Heart right ventricle (tissue), 16 donors: ENCODE measurements at regions not wholly inside any gene's neighbourhood (a gene's known extent, or its start where the extent isn't known, plus 50 kb on each side); places are given as distances from the start of the nearest gene placed in this dataset.
"Not testable (repeated sequence)": the region's sequence is repeated elsewhere in the genome, so short reads cannot be mapped to it uniquely, and the experiment has no call there.

Experiments used
- ATAC-seq, 8 donors: fragments of 200-7000 bp; cut with Tn5 transposase; one replicate each; pipeline ENCODE4 v1.9.1; 2020; ENCODE audit warnings: mild to moderate bottlenecking in 8 of 8, moderate library complexity in 8 of 8, moderate number of reproducible peaks in 1 of 8
- DNase-seq, 2 donors: peaks; one replicate each; pipeline ENCODE4 v3.0.0-alpha.2; 2020
- H3K27ac ChIP-seq, 10 donors: fragments of 200-600 bp; sonication (generic) in 2 of 10; one replicate each; pipeline versions ENCODE4 v1.5.0 to v1.8.0; 2020 to 2022; ENCODE audit warnings: mild to moderate bottlenecking in 3 of 10
- H3K27me3 ChIP-seq, 7 donors: fragments of 200-600 bp; one replicate each; pipeline ENCODE4 v1.8.0; 2021 to 2022; ENCODE audit warnings: mild to moderate bottlenecking in 2 of 7
- H3K36me3 ChIP-seq, 9 donors: fragments of 200-600 bp; sonication (generic) in 1 of 9; one replicate each; pipeline versions ENCODE4 v1.5.0 to v1.8.0; 2020 to 2022; ENCODE audit warnings: mild to moderate bottlenecking in 2 of 9
- H3K4me1 ChIP-seq, 9 donors: fragments of 200-600 bp; sonication (generic) in 1 of 9; one replicate each; pipeline versions ENCODE4 v1.5.0 to v1.8.0; 2020 to 2022; ENCODE audit warnings: mild to moderate bottlenecking in 4 of 9
- H3K4me3 ChIP-seq, 10 donors: fragments of 200-600 bp; sonication (generic) in 2 of 10; one replicate each; pipeline versions ENCODE4 v1.5.0 to v1.8.0; 2020 to 2022; ENCODE audit warnings: mild to moderate bottlenecking in 7 of 10, moderate library complexity in 2 of 10
- H3K9me3 ChIP-seq, 11 donors: fragments of 200-600 bp in 10 of 11; sonication (generic) in 2 of 11; one replicate each; pipeline versions ENCODE4 v1.5.0 to v1.8.0; 2013 to 2022; ENCODE audit warnings: mild to moderate bottlenecking in 2 of 11, control low read depth in 1 of 11, moderate library complexity in 1 of 11
- CTCF ChIP-seq, 9 donors: fragments of 200-600 bp; sonication (generic) in 2 of 9; IDR thresholded peaks; one replicate each; pipeline versions ENCODE4 v1.5.0 to v1.8.0; 2021 to 2022; ENCODE audit warnings: antibody characterized with exemption in 9 of 9, mild to moderate bottlenecking in 5 of 9, moderate library complexity in 1 of 9
- WGBS, 2 donors: extraction: QIAGEN DNeasy Blood & Tissue Kit; methylation state at CpG; one replicate each; pipeline ENCODE4 v1.1.7; 2013; ENCODE audit warnings: inconsistent platforms in 1 of 2; 5-methylcytosine and 5-hydroxymethylcytosine counted together
- intact Hi-C, 10 donors: fragments of 100-400 bp; cut with DNase I; formaldehyde crosslinking; loops; one replicate each; pipeline versions ENCODE4 v1.11.1 to v1.14.2; 2022
- donor health status: Arrhythmogenic right ventricular cardiomyopathy.
- donor health status: ischemic (EF 13 %, LVEDD 7.1; RV severe dilation, severe dysfunction).
- donor health status: healthy with polysubstance abuse.
- donor health status: DM: no; HTN: yes; CAD: no.
- donor health status: DM: no; HTN: no; CAD: no.
- donor health status: ischemic (EF 25% LVEDD 6.9; RV normal size, moderate dysfunction).
- donor health status: ischemic (EF 25% LVEDD 5.7; RV mildly dilated, moderate dysfunction).
- donor health status: healthy.
- donor health status: DM: yes; HTN: yes; CAD: no.
- donor health status: Ischemic cardiomyopathy.
- donor health status: ischemic (EF 35%, LVEDD 5.7; RV mildly dilated, moderate dysfunction).
- donor health status: nonischemic (EF 11% LVEDD 7.7; RV severe dilation, severe dysfunction).
- donor health status: DM: yes; HTN: yes; CAD: no.
- donor health status: PGD.
- donor health status: ischemic (EF 29% LVEDD 5.4; RV normal size, mild dysfunction).
- donor health status: nonischemic (EF 23%, LVEDD 6.1; RV moderate dilation, normal function).

DNA sequence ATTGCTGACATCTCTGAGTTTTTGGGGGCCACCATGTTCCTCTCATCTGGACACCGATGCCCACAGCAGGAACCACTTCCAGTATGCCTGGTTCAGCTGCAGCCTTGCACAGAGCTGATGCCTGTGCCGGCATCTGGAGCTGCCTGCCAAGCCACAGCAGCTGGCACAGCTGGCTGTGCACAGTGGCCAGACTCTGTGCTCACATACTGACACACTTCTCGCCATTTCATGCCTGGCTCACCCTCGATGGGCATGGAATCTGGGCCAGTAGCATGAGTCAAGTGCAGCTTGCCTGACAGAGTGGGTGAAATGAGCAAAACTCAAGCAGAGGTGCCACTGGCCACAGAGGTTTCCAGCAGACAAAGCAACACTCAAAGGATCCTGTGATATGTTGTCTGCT, 863.4 kb downstream of the DNAH5 start:
- DNase-seq, result no peak
- no peaks in the 10 kb centered on the region for H3K36me3 ChIP-seq
- H3K27me3 ChIP-seq, result no peaks in the 10 kb centered on the region
- intact Hi-C loops, result no loop called here
- no peak overlapping the region for H3K4me3 ChIP-seq
- TF ChIP-seq CTCF (IDR thresholded peaks at IDR 0.05), result no peak
- H3K9me3 ChIP-seq, result peaks cover 0 to 38% (median 0%) of the 10 kb centered on the region in 11 donors
- no peak for ATAC-seq
- H3K4me1 ChIP-seq, result no peaks in the 10 kb centered on the region
- WGBS, 2 donors, result 67 to 74% methylated on average over 4 of the region's 4 CpGs
- H3K27ac ChIP-seq, result no peak overlapping the region

DNA sequence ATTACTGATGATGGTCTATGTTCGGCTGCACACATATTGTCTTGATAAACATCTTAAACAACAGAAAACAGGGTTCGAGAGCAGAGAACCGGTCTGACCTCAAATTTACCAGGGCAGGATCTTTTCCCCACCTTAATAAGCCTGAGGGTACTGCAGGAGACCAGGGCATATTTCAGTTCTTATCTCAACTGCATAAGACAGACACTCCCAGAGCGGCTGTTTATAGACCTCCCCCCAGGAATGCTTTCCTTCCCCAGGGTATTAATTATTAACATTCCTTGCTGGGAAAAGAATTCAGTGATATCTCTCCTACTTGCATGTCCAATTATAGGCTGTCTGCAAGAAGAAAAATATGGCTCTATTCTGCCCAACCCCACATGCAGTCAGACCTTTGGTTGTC, 871.6 kb downstream of the DNAH5 start:
- H3K27me3 ChIP-seq, DNase-seq, H3K36me3 ChIP-seq, H3K4me3 ChIP-seq, intact Hi-C loops, H3K27ac ChIP-seq, ATAC-seq, H3K4me1 ChIP-seq: not testable (repeated sequence)
- peaks cover 0 to 65% (median 29%) of the 10 kb centered on the region in 11 donors for H3K9me3 ChIP-seq
- WGBS, 2 donors, result 80% methylated on average over 4 of the region's 4 CpGs

GRCh38 chr5:13063088-13063487, 881.4 kb downstream of the DNAH5 start:
- no peaks in the 10 kb centered on the region for H3K36me3 ChIP-seq
- ATAC-seq, result no peak
- no peaks in the 10 kb centered on the region for H3K4me1 ChIP-seq
- intact Hi-C loops, result no loop called here
- DNase-seq, result no peak
- peaks cover 0 to 9% (median 0%) of the 10 kb centered on the region in 11 donors for H3K9me3 ChIP-seq
- TF ChIP-seq CTCF (IDR thresholded peaks at IDR 0.05), result no peak
- WGBS, 2 donors, result 63 to 74% methylated on average over 1 of the region's 1 CpG
- H3K27ac ChIP-seq, result no peak overlapping the region
- no peak overlapping the region for H3K4me3 ChIP-seq
- no peaks in the 10 kb centered on the region for H3K27me3 ChIP-seq

DNA sequence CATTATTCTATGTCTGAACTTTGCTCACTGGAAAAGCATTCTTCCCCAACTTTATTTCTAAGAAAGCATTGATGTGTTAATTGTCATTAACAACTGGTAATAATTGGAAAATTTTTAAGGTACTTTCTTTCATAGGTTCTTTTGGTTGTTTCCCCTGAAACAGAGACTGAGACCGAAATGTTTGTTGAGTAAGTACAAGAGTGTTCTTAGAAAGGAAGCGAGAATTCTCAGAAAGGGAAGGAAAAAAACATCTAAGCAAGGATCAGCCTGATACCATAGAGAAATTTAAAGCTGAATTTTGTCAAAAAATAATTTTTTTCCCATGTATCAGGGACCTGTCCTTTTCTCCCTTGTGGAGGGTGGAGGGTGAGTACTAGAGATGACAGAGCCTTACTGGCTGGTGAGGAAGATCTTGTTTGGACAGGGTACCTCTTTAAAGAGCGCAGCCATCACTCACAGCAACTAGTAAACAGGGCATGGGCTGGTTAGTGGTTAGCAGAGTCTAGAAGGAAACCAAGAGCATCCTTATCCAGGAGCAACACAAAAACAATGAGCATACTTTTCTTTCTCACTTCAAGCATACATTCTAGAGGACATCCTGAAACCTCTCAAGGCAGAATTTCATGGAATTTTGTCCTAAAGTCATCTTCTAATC, 898.5 kb downstream of the DNAH5 start:
- WGBS, 2 donors, result 61% methylated on average over 3 of the region's 3 CpGs
- no peak overlapping the region for H3K27ac ChIP-seq
- no peaks in the 10 kb centered on the region for H3K27me3 ChIP-seq
- TF ChIP-seq CTCF (IDR thresholded peaks at IDR 0.05), result no peak
- no peaks in the 10 kb centered on the region for H3K36me3 ChIP-seq
- ATAC-seq (no peak), DNase-seq (no peak)
- H3K4me1 ChIP-seq, result no peaks in the 10 kb centered on the region
- peaks cover 0 to 36% (median 9%) of the 10 kb centered on the region in 11 donors for H3K9me3 ChIP-seq
- no peak overlapping the region for H3K4me3 ChIP-seq
- intact Hi-C loops, result no loop called here

GRCh38 chr5:13034061-13034460, 910.4 kb downstream of the DNAH5 start:
- intact Hi-C loops, result no loop called here
- 76 to 80% methylated on average over 2 of the region's 2 CpGs for WGBS, 2 donors

More at GRCh38 chr5:13034061-13034460, 910.4 kb downstream of the DNAH5 start:
- H3K4me1 ChIP-seq, result no peaks in the 10 kb centered on the region
- no peak overlapping the region for H3K27ac ChIP-seq
- H3K9me3 ChIP-seq, result peaks cover 0 to 19% (median 0%) of the 10 kb centered on the region in 11 donors
- no peaks in the 10 kb centered on the region for H3K36me3 ChIP-seq
- DNase-seq (no peak), ATAC-seq (no peak)
- no peak for TF ChIP-seq CTCF (IDR thresholded peaks at IDR 0.05)
- H3K4me3 ChIP-seq, result no peak overlapping the region
- no peaks in the 10 kb centered on the region for H3K27me3 ChIP-seq
